ENCODE measurements at regions not wholly inside any gene's neighbourhood (a gene's known extent, or its start where the extent isn't known, plus 50 kb on each side); places are given as distances from the start of the nearest gene placed in this dataset.
"Not testable (repeated sequence)": the region's sequence is repeated elsewhere in the genome, so short reads cannot be mapped to it uniquely, and the experiment has no call there.

- H3K27ac ChIP-seq, result no peak overlapping the region
- no peaks in the 10 kb centered on the region for H3K36me3 ChIP-seq
- no peak overlapping the region for H3K4me2 ChIP-seq
- H3K9me3 ChIP-seq, result peaks cover 10% of the 10 kb centered on the region
- no peak overlapping the region for H3K4me3 ChIP-seq
- peaks cover 9% of the 10 kb centered on the region for H3K4me1 ChIP-seq
- no peaks in the 10 kb centered on the region for H4K20me1 ChIP-seq
- TF ChIP-seq Cebpa-rat (IDR thresholded peaks at IDR 0.05), result no peak
- no peak overlapping the region for H3K9ac ChIP-seq
- H3K27me3 ChIP-seq, result no peaks in the 10 kb centered on the region
Observed at GRCh38 chr2:185393091-185393490, 345.5 kb upstream of the FSIP2 start.

- Histone ChIP-seq H4K20me1 (no peaks in the 10 kb centered on the region), H3K36me3 (no peaks in the 10 kb centered on the region), H3K27ac (no peak overlapping the region), H3K9ac (no peak overlapping the region), H3K4me1 (no peaks in the 10 kb centered on the region), H3K9me3 (no peaks in the 10 kb centered on the region), H3K4me3 (no peak overlapping the region), H3K27me3 (no peaks in the 10 kb centered on the region), H3K4me2 (no peak overlapping the region)
- TF ChIP-seq Cebpa-rat (IDR thresholded peaks at IDR 0.05), result no peak
Observed at GRCh38 chr2:185402474-185402873, 336.1 kb upstream of the FSIP2 start.

- H3K4me3 ChIP-seq, result no peak overlapping the region
- H3K9me3 ChIP-seq, result no peaks in the 10 kb centered on the region
- no peak overlapping the region for H3K4me2 ChIP-seq
- H3K4me1 ChIP-seq, result no peaks in the 10 kb centered on the region
- H3K27ac ChIP-seq, result no peak overlapping the region
- H3K27me3 ChIP-seq, result no peaks in the 10 kb centered on the region
- H3K9ac ChIP-seq, result no peak overlapping the region
- H4K20me1 ChIP-seq, result no peaks in the 10 kb centered on the region
- TF ChIP-seq Cebpa-rat (IDR thresholded peaks at IDR 0.05), result no peak
- H3K36me3 ChIP-seq, result no peaks in the 10 kb centered on the region
Observed at GRCh38 chr2:185404578-185404977, 334.0 kb upstream of the FSIP2 start.

- no peaks in the 10 kb centered on the region for H4K20me1 ChIP-seq
- no peak overlapping the region for H3K27ac ChIP-seq
- H3K36me3 ChIP-seq, result no peaks in the 10 kb centered on the region
- no peak overlapping the region for H3K9ac ChIP-seq
- H3K4me2 ChIP-seq, result no peak overlapping the region
- no peaks in the 10 kb centered on the region for H3K27me3 ChIP-seq
- no peak for TF ChIP-seq Cebpa-rat (IDR thresholded peaks at IDR 0.05)
- H3K9me3 ChIP-seq, result no peaks in the 10 kb centered on the region
- H3K4me1 ChIP-seq, result no peaks in the 10 kb centered on the region
- no peak overlapping the region for H3K4me3 ChIP-seq
Observed at GRCh38 chr2:185417111-185417510, 321.5 kb upstream of the FSIP2 start.

GRCh38 chr2:185417688-185418087, 320.9 kb upstream of the FSIP2 start:
- no peaks in the 10 kb centered on the region for H3K36me3 ChIP-seq
- no peak overlapping the region for H3K9ac ChIP-seq
- H3K27me3 ChIP-seq, result no peaks in the 10 kb centered on the region
- TF ChIP-seq Cebpa-rat (IDR thresholded peaks at IDR 0.05), result no peak
- H3K4me3 ChIP-seq, result no peak overlapping the region
- H3K27ac ChIP-seq, result no peak overlapping the region
- H3K4me1 ChIP-seq, result no peaks in the 10 kb centered on the region
- H3K4me2 ChIP-seq, result no peak overlapping the region
- H4K20me1 ChIP-seq, result no peaks in the 10 kb centered on the region
- H3K9me3 ChIP-seq, result no peaks in the 10 kb centered on the region

GRCh38 chr2:185424958-185425629, 313.5 kb upstream of the FSIP2 start:
- H3K9ac ChIP-seq, H3K9me3 ChIP-seq, H3K27me3 ChIP-seq, H3K27ac ChIP-seq, H3K36me3 ChIP-seq, H4K20me1 ChIP-seq, H3K4me3 ChIP-seq, H3K4me2 ChIP-seq, H3K4me1 ChIP-seq: not testable (repeated sequence)

- no peak overlapping the region for H3K4me3 ChIP-seq
- H3K9ac ChIP-seq, result no peak overlapping the region
- no peak overlapping the region for H3K4me2 ChIP-seq
- H3K27ac ChIP-seq, result no peak overlapping the region
- H3K36me3 ChIP-seq, result no peaks in the 10 kb centered on the region
- no peaks in the 10 kb centered on the region for H3K27me3 ChIP-seq
- H3K9me3 ChIP-seq, result no peaks in the 10 kb centered on the region
- H4K20me1 ChIP-seq, result no peaks in the 10 kb centered on the region
- no peak for TF ChIP-seq Cebpa-rat (IDR thresholded peaks at IDR 0.05)
- no peaks in the 10 kb centered on the region for H3K4me1 ChIP-seq
Observed at GRCh38 chr2:185428000-185428399, 310.6 kb upstream of the FSIP2 start.

- no peaks in the 10 kb centered on the region for H4K20me1 ChIP-seq
- no peaks in the 10 kb centered on the region for H3K9me3 ChIP-seq
- H3K9ac ChIP-seq, result no peak overlapping the region
- H3K4me1 ChIP-seq, result no peaks in the 10 kb centered on the region
- no peak overlapping the region for H3K27ac ChIP-seq
- no peak for TF ChIP-seq Cebpa-rat (IDR thresholded peaks at IDR 0.05)
- no peaks in the 10 kb centered on the region for H3K36me3 ChIP-seq
- H3K4me3 ChIP-seq, result no peak overlapping the region
- no peak overlapping the region for H3K4me2 ChIP-seq
- no peaks in the 10 kb centered on the region for H3K27me3 ChIP-seq
Observed at GRCh38 chr2:185433824-185434223, 304.8 kb upstream of the FSIP2 start.

- Histone ChIP-seq H3K9me3 (no peaks in the 10 kb centered on the region), H3K4me1 (no peaks in the 10 kb centered on the region), H3K27ac (no peak overlapping the region), H3K36me3 (no peaks in the 10 kb centered on the region), H3K27me3 (no peaks in the 10 kb centered on the region), H4K20me1 (no peaks in the 10 kb centered on the region), H3K4me3 (no peak overlapping the region), H3K4me2 (no peak overlapping the region), H3K9ac (no peak overlapping the region)
- TF ChIP-seq Cebpa-rat (IDR thresholded peaks at IDR 0.05), result no peak
Observed at GRCh38 chr2:185436787-185437372, 301.7 kb upstream of the FSIP2 start.

GRCh38 chr2:185441486-185442005, 297.1 kb upstream of the FSIP2 start:
- Histone ChIP-seq H3K36me3 (no peaks in the 10 kb centered on the region), H3K27ac (no peak overlapping the region), H3K4me1 (no peaks in the 10 kb centered on the region), H4K20me1 (no peaks in the 10 kb centered on the region), H3K4me3 (no peak overlapping the region), H3K9ac (no peak overlapping the region), H3K9me3 (no peaks in the 10 kb centered on the region), H3K27me3 (no peaks in the 10 kb centered on the region), H3K4me2 (no peak overlapping the region)
- no peak for TF ChIP-seq Cebpa-rat (IDR thresholded peaks at IDR 0.05)
